Body of pancreas (tissue), 4 donors: ENCODE measurements at regions not wholly inside any gene's neighbourhood (a gene's known extent, or its start where the extent isn't known, plus 50 kb on each side); places are given as distances from the start of the nearest gene placed in this dataset.

Source experiments
- CTCF ChIP-seq, 7 experiments: fragments of 450-650 bp in 4 of 7; fragments of 200-600 bp in 3 of 7; sonication (generic) in 3 of 7; IDR thresholded peaks; one replicate each; pipeline ENCODE4 v1.5.1; 2016 to 2019; ENCODE audit warnings: antibody characterized with exemption in 7 of 7
- POLR2A ChIP-seq, 3 donors: fragments of 450-650 bp; IDR thresholded peaks; one replicate each; pipeline ENCODE4 v1.6.1; 2016; ENCODE audit warnings: antibody characterized with exemption in 3 of 3, mild to moderate bottlenecking in 2 of 3

DNA sequence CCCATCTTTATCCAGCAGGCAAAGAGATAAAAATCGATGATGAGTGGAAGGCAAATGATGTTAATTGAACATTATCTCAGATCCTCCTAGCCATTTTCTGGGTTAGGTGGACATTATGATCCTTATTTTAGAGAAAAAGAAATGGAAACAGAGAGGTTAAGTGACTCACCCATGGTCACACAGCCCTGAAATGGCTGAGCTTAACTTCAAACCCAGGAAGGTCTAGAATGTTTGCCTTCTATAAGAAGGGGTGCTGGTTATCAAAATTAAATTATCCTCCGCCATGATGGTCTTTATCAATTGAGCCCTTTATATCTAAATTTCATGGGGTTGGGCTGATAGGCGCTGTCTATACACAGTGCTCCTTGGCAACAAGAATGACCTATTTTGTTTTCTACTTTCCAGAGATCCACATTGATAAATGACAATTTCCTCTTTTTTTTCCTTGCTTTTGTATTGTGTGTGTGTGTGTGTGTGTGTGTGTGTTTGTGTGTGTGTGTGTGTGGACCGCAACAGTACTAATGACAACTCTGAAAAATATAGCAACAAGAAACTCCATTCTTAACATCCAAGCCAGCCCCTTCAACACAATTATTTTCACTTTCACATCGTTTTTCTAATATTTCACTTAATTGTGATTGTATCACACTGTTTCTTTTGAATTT is 571.9 kb downstream of the VRK1 start:
- no peak for TF ChIP-seq CTCF (IDR thresholded peaks at IDR 0.05)
- no peak for TF ChIP-seq POLR2A (IDR thresholded peaks at IDR 0.05)
